ENCODE measurements at regions not wholly inside any gene's neighbourhood (a gene's known extent, or its start where the extent isn't known, plus 50 kb on each side); places are given as distances from the start of the nearest gene placed in this dataset.

DNA sequence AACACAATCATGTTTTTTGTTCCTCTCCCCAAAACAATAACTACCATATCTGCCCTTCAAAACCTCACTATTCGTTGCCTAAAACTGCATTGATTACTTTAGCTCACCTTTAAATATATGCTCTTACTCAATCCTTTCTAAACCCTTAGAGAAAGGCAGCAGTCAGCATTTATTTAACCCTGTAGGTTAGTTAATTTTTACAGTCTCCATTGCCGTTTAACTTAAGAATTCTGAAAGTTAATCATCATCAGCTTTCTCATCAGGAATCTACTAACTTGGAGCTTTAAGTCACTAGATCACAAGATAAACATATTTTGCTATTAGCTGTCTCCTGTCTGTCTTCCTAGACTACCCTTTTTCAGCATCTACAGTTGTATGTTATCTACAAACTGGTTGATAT, 991.9 kb downstream of the EPHA7 start:
- intact Hi-C loops (cut with micrococcal nuclease; ENCODE audit: unreplicated experiment), result no loop called here
- RAD21 ChIA-PET (ENCODE audit: unreplicated experiment), result no interaction called here
- ATAC-seq (no peak), FAIRE-seq (no peak), DNase-seq (ENCODE audit: low read depth, low spot score) (no peak)
- WGBS (ENCODE audit: insufficient coverage, insufficient replicate concordance, low lambda C conversion rate, missing lambda C conversion rate), result 25% methylated on average over 2 of the region's 2 CpGs
- Histone ChIP-seq H3K4me1 (ENCODE audit: control insufficient read depth, insufficient read depth, low read length) (no peaks in the 10 kb centered on the region), H4K20me1 (ENCODE audit: control insufficient read depth, insufficient read depth) (no peaks in the 10 kb centered on the region), H3K9ac (ENCODE audit: control insufficient read depth, insufficient read depth, low read length) (no peak overlapping the region), H3K36me3 (ENCODE audit: control insufficient read depth in 2 of 2, insufficient read depth in 2 of 2, low read length in 1 of 2) (no peaks in the 10 kb centered on the region), H3K4me2 (ENCODE audit: control insufficient read depth, insufficient read depth) (no peak overlapping the region), H3K27me3 (replicated peaks in 1 of 2; ENCODE audit: control insufficient read depth in 2 of 2, insufficient read depth in 2 of 2, low read length in 1 of 2) (no peaks in the 10 kb centered on the region), H3K9me3 (replicated peaks; ENCODE audit: control insufficient read depth, insufficient read depth, low read length) (no peaks in the 10 kb centered on the region), H3K79me2 (ENCODE audit: control insufficient read depth, insufficient read depth, low read length) (no peaks in the 10 kb centered on the region), H3K27ac (ENCODE audit: control insufficient read depth, insufficient read depth) (no peak overlapping the region), H2AFZ (ENCODE audit: control insufficient read depth, low read depth, low read length) (no peak overlapping the region), H3K4me3 (no peak overlapping the region)
- POLR2A ChIA-PET, result no interaction called here
- in situ Hi-C loops (cut with MboI), result no loop called here
- BruUV-seq (replicated peaks), result no TSS peak
- SMC1A ChIA-PET (ENCODE audit: uncharacterized antibody, unreplicated experiment), result no interaction called here
- CTCF ChIA-PET, result interaction anchor here (0.6 to 0.7 kb wide), 2 partner anchors 661 to 1266 kb away, joined by 3 to 4 read pairs; no protein-coding TSS in a partner anchor
- TF ChIP-seq, protein P1, sequence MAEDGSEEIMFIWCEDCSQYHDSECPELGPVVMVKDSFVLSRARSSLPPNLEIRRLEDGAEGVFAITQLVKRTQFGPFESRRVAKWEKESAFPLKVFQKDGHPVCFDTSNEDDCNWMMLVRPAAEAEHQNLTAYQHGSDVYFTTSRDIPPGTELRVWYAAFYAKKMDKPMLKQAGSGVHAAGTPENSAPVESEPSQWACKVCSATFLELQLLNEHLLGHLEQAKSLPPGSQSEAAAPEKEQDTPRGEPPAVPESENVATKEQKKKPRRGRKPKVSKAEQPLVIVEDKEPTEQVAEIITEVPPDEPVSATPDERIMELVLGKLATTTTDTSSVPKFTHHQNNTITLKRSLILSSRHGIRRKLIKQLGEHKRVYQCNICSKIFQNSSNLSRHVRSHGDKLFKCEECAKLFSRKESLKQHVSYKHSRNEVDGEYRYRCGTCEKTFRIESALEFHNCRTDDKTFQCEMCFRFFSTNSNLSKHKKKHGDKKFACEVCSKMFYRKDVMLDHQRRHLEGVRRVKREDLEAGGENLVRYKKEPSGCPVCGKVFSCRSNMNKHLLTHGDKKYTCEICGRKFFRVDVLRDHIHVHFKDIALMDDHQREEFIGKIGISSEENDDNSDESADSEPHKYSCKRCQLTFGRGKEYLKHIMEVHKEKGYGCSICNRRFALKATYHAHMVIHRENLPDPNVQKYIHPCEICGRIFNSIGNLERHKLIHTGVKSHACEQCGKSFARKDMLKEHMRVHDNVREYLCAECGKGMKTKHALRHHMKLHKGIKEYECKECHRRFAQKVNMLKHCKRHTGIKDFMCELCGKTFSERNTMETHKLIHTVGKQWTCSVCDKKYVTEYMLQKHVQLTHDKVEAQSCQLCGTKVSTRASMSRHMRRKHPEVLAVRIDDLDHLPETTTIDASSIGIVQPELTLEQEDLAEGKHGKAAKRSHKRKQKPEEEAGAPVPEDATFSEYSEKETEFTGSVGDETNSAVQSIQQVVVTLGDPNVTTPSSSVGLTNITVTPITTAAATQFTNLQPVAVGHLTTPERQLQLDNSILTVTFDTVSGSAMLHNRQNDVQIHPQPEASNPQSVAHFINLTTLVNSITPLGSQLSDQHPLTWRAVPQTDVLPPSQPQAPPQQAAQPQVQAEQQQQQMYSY (CRISPR knock-in tag; IDR thresholded peaks at IDR 0.05), result no peak
- TF ChIP-seq, protein P2, sequence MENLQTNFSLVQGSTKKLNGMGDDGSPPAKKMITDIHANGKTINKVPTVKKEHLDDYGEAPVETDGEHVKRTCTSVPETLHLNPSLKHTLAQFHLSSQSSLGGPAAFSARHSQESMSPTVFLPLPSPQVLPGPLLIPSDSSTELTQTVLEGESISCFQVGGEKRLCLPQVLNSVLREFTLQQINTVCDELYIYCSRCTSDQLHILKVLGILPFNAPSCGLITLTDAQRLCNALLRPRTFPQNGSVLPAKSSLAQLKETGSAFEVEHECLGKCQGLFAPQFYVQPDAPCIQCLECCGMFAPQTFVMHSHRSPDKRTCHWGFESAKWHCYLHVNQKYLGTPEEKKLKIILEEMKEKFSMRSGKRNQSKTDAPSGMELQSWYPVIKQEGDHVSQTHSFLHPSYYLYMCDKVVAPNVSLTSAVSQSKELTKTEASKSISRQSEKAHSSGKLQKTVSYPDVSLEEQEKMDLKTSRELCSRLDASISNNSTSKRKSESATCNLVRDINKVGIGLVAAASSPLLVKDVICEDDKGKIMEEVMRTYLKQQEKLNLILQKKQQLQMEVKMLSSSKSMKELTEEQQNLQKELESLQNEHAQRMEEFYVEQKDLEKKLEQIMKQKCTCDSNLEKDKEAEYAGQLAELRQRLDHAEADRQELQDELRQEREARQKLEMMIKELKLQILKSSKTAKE (IDR thresholded peaks at IDR 0.05; ENCODE audit: low read depth, poor library complexity, severe bottlenecking), result no peak
- no peak for TF ChIP-seq YBX1 (IDR thresholded peaks at IDR 0.05)
- TF ChIP-seq, protein P3, sequence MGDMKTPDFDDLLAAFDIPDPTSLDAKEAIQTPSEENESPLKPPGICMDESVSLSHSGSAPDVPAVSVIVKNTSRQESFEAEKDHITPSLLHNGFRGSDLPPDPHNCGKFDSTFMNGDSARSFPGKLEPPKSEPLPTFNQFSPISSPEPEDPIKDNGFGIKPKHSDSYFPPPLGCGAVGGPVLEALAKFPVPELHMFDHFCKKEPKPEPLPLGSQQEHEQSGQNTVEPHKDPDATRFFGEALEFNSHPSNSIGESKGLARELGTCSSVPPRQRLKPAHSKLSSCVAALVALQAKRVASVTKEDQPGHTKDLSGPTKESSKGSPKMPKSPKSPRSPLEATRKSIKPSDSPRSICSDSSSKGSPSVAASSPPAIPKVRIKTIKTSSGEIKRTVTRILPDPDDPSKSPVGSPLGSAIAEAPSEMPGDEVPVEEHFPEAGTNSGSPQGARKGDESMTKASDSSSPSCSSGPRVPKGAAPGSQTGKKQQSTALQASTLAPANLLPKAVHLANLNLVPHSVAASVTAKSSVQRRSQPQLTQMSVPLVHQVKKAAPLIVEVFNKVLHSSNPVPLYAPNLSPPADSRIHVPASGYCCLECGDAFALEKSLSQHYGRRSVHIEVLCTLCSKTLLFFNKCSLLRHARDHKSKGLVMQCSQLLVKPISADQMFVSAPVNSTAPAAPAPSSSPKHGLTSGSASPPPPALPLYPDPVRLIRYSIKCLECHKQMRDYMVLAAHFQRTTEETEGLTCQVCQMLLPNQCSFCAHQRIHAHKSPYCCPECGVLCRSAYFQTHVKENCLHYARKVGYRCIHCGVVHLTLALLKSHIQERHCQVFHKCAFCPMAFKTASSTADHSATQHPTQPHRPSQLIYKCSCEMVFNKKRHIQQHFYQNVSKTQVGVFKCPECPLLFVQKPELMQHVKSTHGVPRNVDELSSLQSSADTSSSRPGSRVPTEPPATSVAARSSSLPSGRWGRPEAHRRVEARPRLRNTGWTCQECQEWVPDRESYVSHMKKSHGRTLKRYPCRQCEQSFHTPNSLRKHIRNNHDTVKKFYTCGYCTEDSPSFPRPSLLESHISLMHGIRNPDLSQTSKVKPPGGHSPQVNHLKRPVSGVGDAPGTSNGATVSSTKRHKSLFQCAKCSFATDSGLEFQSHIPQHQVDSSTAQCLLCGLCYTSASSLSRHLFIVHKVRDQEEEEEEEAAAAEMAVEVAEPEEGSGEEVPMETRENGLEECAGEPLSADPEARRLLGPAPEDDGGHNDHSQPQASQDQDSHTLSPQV (IDR thresholded peaks at IDR 0.05), result no peak
- TF ChIP-seq SIN3A (IDR thresholded peaks at IDR 0.05; ENCODE audit: low read depth, low read length), result no peak
- TF ChIP-seq RFX5 (IDR thresholded peaks at IDR 0.05; ENCODE audit: low read depth, low read length), result no peak
- TF ChIP-seq, protein P4, sequence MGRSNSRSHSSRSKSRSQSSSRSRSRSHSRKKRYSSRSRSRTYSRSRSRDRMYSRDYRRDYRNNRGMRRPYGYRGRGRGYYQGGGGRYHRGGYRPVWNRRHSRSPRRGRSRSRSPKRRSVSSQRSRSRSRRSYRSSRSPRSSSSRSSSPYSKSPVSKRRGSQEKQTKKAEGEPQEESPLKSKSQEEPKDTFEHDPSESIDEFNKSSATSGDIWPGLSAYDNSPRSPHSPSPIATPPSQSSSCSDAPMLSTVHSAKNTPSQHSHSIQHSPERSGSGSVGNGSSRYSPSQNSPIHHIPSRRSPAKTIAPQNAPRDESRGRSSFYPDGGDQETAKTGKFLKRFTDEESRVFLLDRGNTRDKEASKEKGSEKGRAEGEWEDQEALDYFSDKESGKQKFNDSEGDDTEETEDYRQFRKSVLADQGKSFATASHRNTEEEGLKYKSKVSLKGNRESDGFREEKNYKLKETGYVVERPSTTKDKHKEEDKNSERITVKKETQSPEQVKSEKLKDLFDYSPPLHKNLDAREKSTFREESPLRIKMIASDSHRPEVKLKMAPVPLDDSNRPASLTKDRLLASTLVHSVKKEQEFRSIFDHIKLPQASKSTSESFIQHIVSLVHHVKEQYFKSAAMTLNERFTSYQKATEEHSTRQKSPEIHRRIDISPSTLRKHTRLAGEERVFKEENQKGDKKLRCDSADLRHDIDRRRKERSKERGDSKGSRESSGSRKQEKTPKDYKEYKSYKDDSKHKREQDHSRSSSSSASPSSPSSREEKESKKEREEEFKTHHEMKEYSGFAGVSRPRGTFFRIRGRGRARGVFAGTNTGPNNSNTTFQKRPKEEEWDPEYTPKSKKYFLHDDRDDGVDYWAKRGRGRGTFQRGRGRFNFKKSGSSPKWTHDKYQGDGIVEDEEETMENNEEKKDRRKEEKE (IDR thresholded peaks at IDR 0.05), result no peak
- TF ChIP-seq, protein P5, sequence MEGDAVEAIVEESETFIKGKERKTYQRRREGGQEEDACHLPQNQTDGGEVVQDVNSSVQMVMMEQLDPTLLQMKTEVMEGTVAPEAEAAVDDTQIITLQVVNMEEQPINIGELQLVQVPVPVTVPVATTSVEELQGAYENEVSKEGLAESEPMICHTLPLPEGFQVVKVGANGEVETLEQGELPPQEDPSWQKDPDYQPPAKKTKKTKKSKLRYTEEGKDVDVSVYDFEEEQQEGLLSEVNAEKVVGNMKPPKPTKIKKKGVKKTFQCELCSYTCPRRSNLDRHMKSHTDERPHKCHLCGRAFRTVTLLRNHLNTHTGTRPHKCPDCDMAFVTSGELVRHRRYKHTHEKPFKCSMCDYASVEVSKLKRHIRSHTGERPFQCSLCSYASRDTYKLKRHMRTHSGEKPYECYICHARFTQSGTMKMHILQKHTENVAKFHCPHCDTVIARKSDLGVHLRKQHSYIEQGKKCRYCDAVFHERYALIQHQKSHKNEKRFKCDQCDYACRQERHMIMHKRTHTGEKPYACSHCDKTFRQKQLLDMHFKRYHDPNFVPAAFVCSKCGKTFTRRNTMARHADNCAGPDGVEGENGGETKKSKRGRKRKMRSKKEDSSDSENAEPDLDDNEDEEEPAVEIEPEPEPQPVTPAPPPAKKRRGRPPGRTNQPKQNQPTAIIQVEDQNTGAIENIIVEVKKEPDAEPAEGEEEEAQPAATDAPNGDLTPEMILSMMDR (IDR thresholded peaks at IDR 0.05 in 2 of 3, conservative IDR thresholded peaks at IDR 0.05 in 1 of 3; ENCODE audit: control insufficient read depth in 2 of 3, extremely low read depth in 1 of 3, insufficient read depth in 1 of 3, low read depth in 3 of 3, low read length in 3 of 3), result no peak
- TF ChIP-seq GATAD2B (conservative IDR thresholded peaks at IDR 0.05; ENCODE audit: low read depth), result no peak

Data from GM12878 (cell line).